ENCODE measurements at regions not wholly inside any gene's neighbourhood (a gene's known extent, or its start where the extent isn't known, plus 50 kb on each side); places are given as distances from the start of the nearest gene placed in this dataset.

- POLR2A ChIA-PET = no interaction called here
Measured at GRCh38 chr15:92271179-92271578, 122.5 kb upstream of the ST8SIA2 start.

More at GRCh38 chr15:92271179-92271578, 122.5 kb upstream of the ST8SIA2 start:
- 0% methylated on average over 1 of the region's 1 CpG for WGBS (ENCODE audit: low lambda C conversion rate)
- in situ Hi-C loops (cut with HindIII; ENCODE audit: extremely low pct_ligation_motif_present, low pct_unique_long_range_greater_than_20kb) (no loop called here), intact Hi-C loops (cut with micrococcal nuclease; ENCODE audit: unreplicated experiment) (no loop called here)
- H3K27me3 ChIP-seq (ENCODE audit: control insufficient read depth in 1 of 2, insufficient read depth in 2 of 2, low read length in 2 of 2) = peaks cover 0 to 4% of the 10 kb centered on the region in 2 experiments; a peak in 1 of 5 replicates
- H3K4me1 ChIP-seq (ENCODE audit: insufficient read depth, low read length) = no peaks in the 10 kb centered on the region
- CTCF ChIA-PET (ENCODE audit: low intra/inter-chr PET ratio, low total read pairs) = no interaction called here
- TF ChIP-seq RERE (CRISPR knock-in tag; IDR thresholded peaks at IDR 0.05; ENCODE audit: low read depth) (no peak), ZNF703 (CRISPR knock-in tag; IDR thresholded peaks at IDR 0.05; ENCODE audit: borderline replicate concordance) (no peak), MBNL3 (CRISPR knock-in tag; conservative IDR thresholded peaks at IDR 0.05) (no peak), HOXD1 (CRISPR knock-in tag; IDR thresholded peaks at IDR 0.05) (no peak), HNRNPL (IDR thresholded peaks at IDR 0.05; ENCODE audit: low read depth, low read length) (no peak), ZNF34 (CRISPR knock-in tag; IDR thresholded peaks at IDR 0.05; ENCODE audit: borderline replicate concordance) (no peak), TAF15 (IDR thresholded peaks at IDR 0.05; ENCODE audit: low read depth, low read length, poor library complexity, severe bottlenecking) (no peak), ZNF274 (CRISPR knock-in tag; IDR thresholded peaks at IDR 0.05) (no peak), ZNF44 (CRISPR knock-in tag; IDR thresholded peaks at IDR 0.05) (no peak), ZFP91 (CRISPR knock-in tag; IDR thresholded peaks at IDR 0.05; ENCODE audit: borderline replicate concordance) (no peak), ZNF615 (CRISPR knock-in tag; IDR thresholded peaks at IDR 0.05; ENCODE audit: borderline replicate concordance) (no peak), SATB2 (CRISPR knock-in tag; IDR thresholded peaks at IDR 0.05) (no peak), FOSL1 (CRISPR knock-in tag; IDR thresholded peaks at IDR 0.05; ENCODE audit: borderline replicate concordance) (no peak), ZNF333 (CRISPR knock-in tag; IDR thresholded peaks at IDR 0.05; ENCODE audit: borderline replicate concordance) (no peak), HDAC1 (CRISPR knock-in tag; IDR thresholded peaks at IDR 0.05) (no peak), DDIT3 (CRISPR knock-in tag; IDR thresholded peaks at IDR 0.05) (no peak), AGO2 (optimal IDR thresholded peaks at IDR 0.05; ENCODE audit: low read depth, low read length) (no peak), SPEN (CRISPR knock-in tag; IDR thresholded peaks at IDR 0.05; ENCODE audit: low read depth) (no peak)
- H3K4me2 ChIP-seq (ENCODE audit: low read depth, low read length) = no peak overlapping the region
- ATAC-seq (no peak), FAIRE-seq (no peak), DNase-seq (ENCODE audit: low spot score) (no peak)
- H3K4me3 ChIP-seq (replicated peaks in 1 of 3; ENCODE audit: insufficient read depth in 1 of 3, low read depth in 2 of 3, low read length in 3 of 3) = no peak overlapping the region
- no peaks in the 10 kb centered on the region for H3K36me3 ChIP-seq (replicated peaks in 1 of 2; ENCODE audit: control insufficient read depth in 1 of 2, insufficient read depth in 2 of 2, low read length in 2 of 2)
- no peaks in the 10 kb centered on the region for H3K9me3 ChIP-seq (ENCODE audit: low read length)
- no peak overlapping the region for H2AFZ ChIP-seq (ENCODE audit: low read length)
- H3K27ac ChIP-seq (ENCODE audit: extremely low read length, insufficient read depth, low read length) = no peak overlapping the region
- no TSS peak for BruUV-seq (replicated peaks)
- no peaks in the 10 kb centered on the region for H4K20me1 ChIP-seq (ENCODE audit: insufficient read depth, low read length)
- H3K79me2 ChIP-seq (ENCODE audit: insufficient read depth, low read length) = no peaks in the 10 kb centered on the region
- no peak overlapping the region for H3K9ac ChIP-seq (ENCODE audit: insufficient read depth, low read depth, low read length)

Data from HepG2 (cell line).